GM19463 (cell line): ENCODE measurements at regions not wholly inside any gene's neighbourhood (a gene's known extent, or its start where the extent isn't known, plus 50 kb on each side); places are given as distances from the start of the nearest gene placed in this dataset.
"Not testable (repeated sequence)": the region's sequence is repeated elsewhere in the genome, so short reads cannot be mapped to it uniquely, and the experiment has no call there.

Experiments
- ATAC-seq: cut with Tn5 transposase; IDR thresholded peaks from one replicate; pipeline ENCODE4 v1.9.1; 2021; ENCODE audit warnings: mild to moderate bottlenecking, moderate library complexity; ENCODE audit not compliant: unreplicated experiment

- no peak for ATAC-seq
Measured at GRCh38 chr3:171915275-171915674, 72.1 kb downstream of the TMEM212 start.

- no peak for ATAC-seq
Measured at GRCh38 chr3:171916888-171917287, 73.7 kb downstream of the TMEM212 start.

- not testable (repeated sequence) for ATAC-seq
Measured at GRCh38 chr3:171922629-171923028, 79.5 kb downstream of the TMEM212 start.

GRCh38 chr3:171923668-171924067 lies 80.5 kb downstream of the TMEM212 start:
- ATAC-seq: not testable (repeated sequence)

GRCh38 chr3:171924864-171925263 lies 81.7 kb downstream of the TMEM212 start:
- not testable (repeated sequence) for ATAC-seq

GRCh38 chr3:171932153-171932611 lies 89.0 kb downstream of the TMEM212 start:
- ATAC-seq: no peak

- no peak for ATAC-seq
Measured at GRCh38 chr3:171933441-171933840, 90.3 kb downstream of the TMEM212 start.

GRCh38 chr3:171935261-171936123 lies 92.3 kb downstream of the TMEM212 start:
- no peak for ATAC-seq

GRCh38 chr3:171936191-171936841 lies 93.2 kb downstream of the TMEM212 start:
- peak; percentile 73 for ATAC-seq

- no peak for ATAC-seq
Measured at GRCh38 chr3:171939578-171939977, 96.4 kb downstream of the TMEM212 start.

GRCh38 chr3:171940151-171940649 lies 97.1 kb downstream of the TMEM212 start:
- no peak for ATAC-seq

- ATAC-seq: no peak
Measured at GRCh38 chr3:171943262-171944117, 95.9 kb upstream of the FNDC3B start.

- no peak for ATAC-seq
Measured at GRCh38 chr3:171944118-171945016, 95.0 kb upstream of the FNDC3B start.

- no peak for ATAC-seq
Measured at GRCh38 chr3:171948674-171949073, 90.7 kb upstream of the FNDC3B start.

GRCh38 chr3:171949554-171949953 lies 89.8 kb upstream of the FNDC3B start:
- no peak for ATAC-seq

- no peak for ATAC-seq
Measured at GRCh38 chr3:171950373-171950772, 89.0 kb upstream of the FNDC3B start.

GRCh38 chr3:171951597-171951996 lies 87.8 kb upstream of the FNDC3B start:
- no peak for ATAC-seq

- ATAC-seq: no peak
Measured at GRCh38 chr3:171953301-171954022, 85.9 kb upstream of the FNDC3B start.

GRCh38 chr3:171954690-171955383 lies 84.5 kb upstream of the FNDC3B start:
- ATAC-seq: no peak
